Activated T-helper 1 cell treated with Interleukin-2 at 50 U/mL for 16 hours (primary cell): ENCODE measurements at regions not wholly inside any gene's neighbourhood (a gene's known extent, or its start where the extent isn't known, plus 50 kb on each side); places are given as distances from the start of the nearest gene placed in this dataset.
"Not testable (repeated sequence)": the region's sequence is repeated elsewhere in the genome, so short reads cannot be mapped to it uniquely, and the experiment has no call there.

Experiments used
- DNase-seq: peaks from one replicate; pipeline ENCODE4 v3.0.0-alpha.2; 2020; ENCODE audit warnings: low read depth

DNA sequence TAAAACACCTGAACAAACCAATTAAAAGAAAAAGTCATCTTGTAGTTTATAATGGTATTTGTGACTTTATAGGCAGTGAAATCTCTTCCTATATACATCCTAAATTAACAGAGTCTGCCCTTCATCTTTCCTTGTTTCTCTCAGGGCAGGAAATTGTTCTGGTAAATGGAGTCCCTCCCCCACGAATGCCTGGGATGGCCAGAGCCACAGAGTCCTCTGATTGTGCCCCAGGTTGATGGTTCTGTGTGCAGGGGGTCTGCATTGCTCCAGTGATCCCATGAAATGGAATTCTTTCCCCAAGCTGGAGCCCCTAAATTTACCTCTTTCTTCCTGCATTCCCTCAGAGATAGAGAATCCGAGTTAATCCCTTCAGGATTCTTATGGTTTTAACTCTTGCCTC, 155.5 kb downstream of the MTX2 start:
- DNase-seq: no peak

DNA sequence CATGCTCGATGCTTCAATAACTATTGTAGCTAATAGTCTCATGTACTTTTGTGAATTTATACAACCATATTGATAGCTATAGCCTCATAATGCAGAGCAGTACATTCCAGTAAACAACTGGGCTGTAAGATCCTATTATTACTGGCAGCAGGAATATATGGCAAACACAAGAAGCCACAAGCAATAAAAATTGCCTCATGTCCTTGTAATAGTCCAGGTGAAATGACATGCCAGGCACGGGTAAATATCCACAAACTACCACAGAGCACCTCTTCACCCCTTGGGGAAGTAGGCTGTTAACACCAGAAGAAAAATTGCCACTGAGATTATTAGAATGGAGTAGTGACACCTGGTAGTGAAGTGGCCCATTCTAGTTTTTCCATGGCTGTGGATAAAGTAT, 158.3 kb downstream of the MTX2 start:
- DNase-seq: no peak

DNA sequence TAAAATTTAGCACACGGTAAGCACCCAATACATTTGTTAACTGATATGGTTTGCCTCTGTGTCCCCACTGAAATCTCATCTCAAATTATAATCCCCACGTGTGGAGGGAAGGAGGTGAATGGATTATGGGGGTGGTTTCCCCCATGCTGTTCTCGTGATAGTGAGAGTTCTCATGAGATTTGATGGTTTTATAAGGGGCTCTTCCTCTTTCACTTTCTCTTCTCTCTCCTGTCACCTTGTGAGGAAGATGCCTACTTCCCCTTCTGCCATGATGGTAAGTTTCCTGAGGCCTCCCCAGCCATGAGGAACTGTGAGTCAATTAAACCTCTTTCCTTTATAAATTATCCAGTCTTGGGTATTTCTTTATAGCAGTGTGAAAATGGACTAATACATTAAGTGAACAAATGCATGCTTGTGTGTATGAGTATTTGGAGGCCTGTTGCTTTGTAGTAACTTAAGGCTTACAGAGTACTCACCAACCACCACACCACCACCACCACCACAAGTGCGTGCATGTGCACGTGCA, 159.8 kb downstream of the MTX2 start:
- DNase-seq: not testable (repeated sequence)

DNA sequence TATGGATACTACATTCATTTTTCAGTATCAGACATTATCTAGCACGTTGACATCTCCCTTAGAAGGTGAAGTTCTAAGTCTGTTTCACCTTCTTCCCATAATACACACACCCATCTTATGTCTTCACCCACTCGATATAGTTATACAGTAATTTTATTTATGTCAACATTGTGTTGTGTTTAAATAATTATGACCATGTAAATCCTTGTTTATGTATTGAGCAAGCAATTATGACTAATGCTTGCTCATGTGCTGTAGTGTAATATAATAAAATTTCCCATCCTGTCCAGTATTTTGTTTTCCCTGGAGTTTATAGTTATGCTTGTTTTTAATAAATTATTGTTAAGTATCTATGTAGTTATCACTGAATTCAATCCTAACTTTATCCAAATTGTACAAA, 163.2 kb downstream of the MTX2 start:
- DNase-seq: no peak

DNA sequence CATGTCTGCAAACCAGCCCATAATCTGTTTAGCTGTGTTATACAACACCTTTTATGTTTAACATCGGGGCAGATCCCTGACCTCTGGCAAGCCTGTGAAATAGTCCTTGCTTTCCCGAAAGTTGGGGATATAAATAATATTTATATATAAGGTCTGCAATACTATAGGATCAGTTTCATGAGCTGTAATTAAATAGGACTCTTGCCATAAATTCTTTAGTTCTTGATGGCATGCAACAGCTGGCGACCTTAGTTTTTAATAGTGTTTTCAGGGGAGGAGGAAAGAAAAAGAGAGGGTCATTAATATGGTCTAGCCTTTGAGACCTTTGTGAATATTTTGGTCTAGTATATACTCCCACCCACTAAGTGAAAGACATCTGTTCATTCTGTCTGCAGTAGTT, 166.5 kb downstream of the MTX2 start:
- DNase-seq: no peak

DNA sequence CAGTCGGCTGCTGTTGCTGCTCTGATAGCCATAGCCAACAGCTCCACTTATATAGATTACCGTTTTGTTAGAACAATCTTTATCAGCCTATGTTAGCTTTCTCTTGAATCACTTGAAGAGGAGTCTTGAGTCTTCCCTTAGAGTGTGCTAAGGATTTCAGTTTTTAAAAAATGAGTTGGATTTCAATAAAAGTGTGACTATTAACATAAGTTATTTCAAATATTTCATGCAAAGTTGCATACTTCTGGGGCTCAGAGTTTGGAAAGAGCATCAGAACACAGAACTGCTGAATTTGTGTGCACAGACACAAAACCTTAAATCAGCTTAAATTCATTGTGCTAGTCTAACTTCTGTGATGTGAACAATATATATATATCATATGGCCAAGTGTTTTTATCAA, 174.7 kb downstream of the MTX2 start:
- no peak for DNase-seq

DNA sequence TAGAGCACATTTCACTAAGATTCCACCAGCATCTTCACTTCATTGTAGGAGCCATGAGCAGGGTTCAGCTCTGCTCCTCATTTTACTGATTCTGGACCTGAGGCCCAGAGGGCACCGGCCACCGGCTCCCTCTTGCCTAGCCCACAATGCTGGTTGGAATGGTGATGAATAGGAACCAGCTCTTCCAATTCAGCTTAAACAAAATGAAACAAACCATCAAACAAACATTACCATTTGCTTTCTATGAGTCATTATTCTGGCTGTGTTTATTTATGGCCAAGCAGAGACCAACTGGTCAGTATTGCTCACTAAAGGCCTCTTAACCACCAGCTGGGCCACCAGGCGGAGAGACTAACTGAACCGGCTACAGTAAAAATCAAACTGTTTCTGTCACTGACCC, 176.7 kb downstream of the MTX2 start:
- DNase-seq: no peak

DNA sequence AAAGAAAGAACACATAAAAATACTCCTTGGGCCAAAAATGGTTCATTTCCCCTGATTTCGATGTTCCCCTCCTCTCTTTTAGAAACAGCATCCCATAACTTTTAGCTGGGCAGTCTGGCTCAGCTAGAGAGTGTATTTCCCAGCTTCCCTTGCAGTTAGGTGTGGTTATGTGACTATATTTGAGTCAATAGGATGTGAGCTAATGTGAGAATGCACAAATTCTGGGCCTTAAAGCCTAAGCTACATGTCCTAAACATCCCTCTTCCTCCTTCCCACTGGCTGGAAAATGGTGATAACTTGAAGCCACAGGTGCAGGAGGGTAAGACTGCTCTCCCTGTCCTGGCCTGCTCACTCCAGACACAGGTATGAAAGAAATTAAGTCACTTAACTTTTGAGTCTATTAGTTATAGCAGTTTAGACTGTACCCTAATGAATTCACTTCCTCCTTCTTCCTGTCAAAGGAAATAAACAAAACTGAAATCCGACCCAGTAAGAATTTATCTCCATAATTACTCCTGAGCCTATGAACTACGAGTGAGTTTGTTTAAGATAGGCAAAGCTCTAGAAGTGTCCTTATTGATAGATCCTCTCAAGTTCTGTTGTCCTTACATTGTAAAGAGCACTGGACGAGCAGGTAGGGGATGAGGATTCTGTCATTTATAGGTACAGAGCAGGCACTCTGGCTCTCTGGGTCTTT, 177.6 kb downstream of the MTX2 start:
- DNase-seq: no peak

DNA sequence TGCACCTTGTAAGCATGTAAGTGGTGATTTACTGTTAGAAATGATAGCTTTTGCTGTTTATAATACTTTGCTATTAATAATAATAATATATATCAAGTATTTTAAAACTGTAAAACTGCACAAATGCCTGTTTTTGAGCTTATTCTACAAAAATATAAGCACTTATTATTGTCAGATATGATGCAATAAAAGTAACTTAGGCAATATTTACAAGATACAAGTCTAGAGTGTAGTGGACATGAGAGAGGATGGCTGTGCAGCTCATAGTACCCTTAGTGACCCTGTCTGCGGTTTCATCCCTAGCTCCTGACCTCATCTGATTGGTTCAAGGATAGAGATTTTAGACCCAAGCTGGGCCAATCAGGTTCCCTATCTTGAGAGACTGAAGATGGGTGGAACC, 178.4 kb downstream of the MTX2 start:
- no peak for DNase-seq

DNA sequence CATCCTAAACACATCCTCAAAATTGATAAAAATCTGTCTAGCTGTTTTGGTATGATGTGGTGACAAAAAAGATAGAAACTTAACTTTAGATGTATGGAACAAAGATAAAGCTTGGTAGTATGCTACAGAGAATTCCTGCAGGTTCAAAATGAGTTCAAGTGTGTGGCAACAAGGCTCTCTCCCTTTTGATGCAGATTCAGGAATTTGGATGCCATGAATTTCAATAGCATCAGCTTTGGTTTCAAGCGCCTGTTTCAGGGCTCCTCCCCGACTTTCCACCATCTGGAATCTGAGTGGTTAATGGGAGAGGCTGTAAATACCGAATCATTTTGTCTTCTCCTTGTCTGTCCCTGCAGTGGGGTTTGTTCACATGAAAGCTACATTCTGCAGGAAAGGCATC, 180.6 kb downstream of the MTX2 start:
- no peak for DNase-seq

DNA sequence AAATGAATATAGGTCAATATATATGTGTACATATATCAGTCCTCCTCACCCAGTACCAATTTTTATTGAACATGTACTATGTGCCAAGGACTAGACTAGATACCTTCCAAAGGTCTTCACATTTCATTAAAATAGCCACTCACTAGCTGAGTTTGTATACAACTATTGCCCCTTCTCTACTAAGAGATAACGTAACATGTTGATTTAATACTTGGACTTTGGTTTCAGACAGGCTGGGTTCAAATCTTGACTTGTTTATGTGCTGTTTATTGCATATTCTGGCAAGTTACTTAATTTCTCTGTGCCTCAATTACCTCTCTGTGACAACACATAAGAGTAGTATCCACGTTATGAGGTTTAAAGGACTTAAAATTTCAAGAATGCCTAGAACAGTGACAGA, 184.5 kb downstream of the MTX2 start:
- DNase-seq: no peak

DNA sequence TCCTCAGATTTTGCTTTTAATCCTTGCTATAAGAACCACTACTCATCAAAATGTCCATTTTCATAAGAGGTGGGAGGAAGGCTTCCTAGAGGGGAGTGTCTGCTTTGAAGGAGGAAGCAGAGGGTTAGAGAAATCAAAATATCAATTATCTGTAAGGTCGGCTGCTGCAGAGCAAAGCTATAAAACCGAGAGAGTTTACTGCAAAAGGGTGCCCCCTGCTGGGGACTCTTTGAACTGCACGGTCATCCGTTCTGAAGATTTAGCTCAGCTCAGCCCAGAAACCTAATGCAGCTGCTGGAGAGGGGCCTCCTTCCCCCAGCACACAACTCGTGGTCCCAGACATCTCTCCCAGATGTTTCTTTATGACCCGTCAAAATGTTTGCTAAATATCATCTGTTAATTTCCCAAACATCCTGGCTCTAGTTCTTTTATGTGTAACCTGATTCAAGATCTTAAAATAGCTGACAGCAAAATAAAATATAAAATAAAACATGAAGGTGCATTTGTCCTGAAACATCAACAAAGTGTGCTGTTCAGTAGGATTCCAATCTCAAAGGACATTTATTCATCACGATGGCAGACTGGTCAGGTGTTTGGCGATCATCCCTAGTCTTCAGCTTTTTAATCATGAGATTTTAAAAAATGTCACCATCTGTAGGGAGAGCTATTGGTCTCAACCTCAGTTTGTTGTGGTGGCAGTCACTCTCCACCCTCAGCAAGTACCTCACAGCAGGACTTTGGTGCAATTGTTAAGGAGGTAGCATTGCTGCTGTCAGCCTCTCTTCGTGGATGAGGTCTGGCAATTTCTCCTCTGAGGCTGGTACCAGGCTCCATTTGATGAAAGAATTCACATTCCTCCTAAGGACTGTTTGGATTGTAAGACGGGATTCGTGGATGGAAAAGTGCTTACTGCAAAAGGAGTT, 185.9 kb downstream of the MTX2 start:
- peak; percentile 52 for DNase-seq

DNA sequence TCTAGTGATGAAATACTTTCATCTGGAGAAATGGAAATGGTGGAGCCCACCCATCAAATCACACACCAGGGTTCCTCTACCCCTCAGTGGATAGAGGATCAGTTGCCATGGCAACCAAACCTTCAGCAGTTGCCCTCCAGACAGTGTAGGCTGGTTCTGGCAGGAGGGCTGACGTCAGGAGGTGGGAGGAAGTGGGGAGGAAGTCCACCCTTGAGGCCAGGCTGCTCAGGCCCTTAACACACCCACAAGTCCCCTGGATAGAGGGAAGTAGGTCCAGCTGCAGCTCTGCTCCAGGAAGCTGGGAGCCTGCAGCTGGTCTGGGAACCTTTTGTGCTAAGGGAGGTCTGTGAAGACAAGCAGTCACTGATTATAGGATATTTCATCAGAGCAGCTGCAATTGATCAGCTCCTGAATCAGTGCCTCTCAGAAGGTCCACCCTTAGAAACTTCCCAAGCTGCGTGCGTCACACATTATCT, 186.6 kb downstream of the MTX2 start:
- no peak for DNase-seq

DNA sequence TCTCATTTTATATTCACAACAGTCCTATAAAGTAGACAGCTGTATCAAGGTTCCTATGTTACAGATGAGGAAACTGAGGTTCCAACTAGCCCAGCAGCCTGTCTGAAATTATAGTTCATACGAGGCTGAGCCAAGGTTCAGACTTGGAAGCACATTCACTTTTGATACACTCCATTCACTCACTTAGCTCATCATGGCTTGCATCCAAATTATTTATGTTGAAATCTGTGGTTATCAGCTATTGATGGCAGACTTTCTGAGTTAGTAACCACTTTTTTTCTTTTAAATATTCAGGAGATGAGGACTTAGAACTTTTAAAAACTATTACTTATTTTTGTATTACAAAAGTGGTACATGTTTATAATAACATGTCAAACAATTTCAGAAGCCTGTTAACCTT, 188.2 kb downstream of the MTX2 start:
- DNase-seq: no peak

DNA sequence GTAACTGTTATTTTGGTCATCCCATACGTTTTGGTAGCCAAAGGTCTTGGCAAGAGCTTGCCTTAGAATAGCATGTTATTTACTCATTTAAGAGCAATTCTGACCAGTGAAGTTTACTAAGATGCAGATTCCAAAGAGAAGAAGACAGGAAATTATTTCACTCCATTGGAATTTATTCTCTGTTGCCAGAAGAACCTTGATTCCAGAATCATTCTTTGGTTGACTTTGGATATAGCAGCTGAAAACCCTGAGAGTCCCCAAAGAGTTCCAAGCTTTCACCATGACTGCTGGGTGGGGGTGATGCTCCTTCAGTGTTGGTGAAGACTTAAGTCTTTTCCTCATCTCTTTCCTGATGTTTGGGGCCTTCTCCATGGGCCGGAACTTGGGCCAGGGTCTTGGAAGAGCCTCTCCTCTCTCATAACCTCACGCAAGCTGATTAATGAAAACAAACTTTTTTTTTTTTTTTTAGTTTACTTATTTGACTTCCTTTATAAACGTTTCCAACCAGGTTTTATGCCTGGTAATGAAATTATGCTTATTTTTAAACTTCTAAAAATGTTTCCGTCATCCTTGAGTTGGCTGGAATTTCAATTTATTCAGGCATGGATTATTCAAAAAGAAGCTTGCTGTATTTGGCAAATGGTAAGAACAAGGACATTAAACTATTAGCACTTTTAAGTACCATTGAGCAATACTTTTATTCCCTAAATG, 192.0 kb downstream of the MTX2 start:
- no peak for DNase-seq

DNA sequence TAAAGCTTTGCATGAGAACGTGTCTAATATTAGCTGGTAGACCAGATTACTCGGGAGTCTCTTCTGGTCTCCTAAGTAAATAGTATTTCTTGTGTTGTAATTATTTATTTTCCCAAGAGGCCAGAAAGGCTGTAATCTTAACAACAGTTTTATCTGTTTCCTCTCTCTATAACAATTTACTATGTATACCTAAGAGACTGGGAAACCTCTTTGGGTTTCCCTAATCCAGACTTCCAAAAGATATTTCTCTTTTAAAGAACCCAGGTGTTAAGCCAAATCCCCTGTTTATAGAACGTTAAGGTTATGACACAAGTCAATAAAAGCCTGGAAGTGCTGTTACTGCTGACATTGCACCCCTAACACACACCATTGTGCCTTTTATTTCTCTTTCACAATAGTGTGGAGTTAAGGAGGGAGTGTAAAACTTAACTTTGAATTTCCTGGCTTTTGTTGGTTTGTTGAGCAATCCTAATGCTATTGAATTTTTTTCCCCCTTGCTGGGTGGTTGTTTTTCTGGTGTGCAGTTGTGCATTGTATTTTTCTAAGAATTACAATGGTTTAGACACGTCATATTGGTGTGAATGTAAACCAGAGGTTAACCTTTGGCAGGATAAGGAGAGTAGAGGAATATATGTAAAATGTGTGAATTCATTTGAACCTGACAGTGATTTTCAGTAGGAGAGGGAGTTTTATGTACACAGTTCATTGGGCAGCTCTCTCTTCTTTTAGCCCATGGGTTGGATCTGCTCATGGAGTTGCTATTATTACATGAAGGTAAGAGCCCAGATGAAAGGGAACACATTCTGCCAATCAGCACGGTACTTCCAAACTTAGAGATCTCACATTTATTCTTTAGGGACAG, 192.8 kb downstream of the MTX2 start:
- DNase-seq: no peak

DNA sequence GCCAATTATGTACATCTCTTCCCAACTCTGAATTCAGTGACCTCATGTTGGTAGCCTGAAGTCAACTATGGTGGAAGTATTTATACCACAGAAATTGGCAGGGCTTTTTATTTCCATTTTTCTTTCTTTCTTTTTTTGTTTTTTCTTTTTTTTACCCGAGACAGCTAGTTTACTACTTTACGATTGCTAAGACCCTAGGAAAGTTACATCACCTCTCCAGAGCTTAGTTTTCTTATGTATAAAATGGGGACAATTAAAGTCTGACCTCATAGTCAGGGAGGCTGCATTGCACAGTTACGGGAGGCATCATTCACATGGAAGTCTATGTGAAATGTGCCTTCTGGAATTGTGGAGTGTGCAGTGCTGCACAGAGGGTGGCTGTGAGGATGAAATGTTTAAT, 194.3 kb downstream of the MTX2 start:
- DNase-seq: no peak

DNA sequence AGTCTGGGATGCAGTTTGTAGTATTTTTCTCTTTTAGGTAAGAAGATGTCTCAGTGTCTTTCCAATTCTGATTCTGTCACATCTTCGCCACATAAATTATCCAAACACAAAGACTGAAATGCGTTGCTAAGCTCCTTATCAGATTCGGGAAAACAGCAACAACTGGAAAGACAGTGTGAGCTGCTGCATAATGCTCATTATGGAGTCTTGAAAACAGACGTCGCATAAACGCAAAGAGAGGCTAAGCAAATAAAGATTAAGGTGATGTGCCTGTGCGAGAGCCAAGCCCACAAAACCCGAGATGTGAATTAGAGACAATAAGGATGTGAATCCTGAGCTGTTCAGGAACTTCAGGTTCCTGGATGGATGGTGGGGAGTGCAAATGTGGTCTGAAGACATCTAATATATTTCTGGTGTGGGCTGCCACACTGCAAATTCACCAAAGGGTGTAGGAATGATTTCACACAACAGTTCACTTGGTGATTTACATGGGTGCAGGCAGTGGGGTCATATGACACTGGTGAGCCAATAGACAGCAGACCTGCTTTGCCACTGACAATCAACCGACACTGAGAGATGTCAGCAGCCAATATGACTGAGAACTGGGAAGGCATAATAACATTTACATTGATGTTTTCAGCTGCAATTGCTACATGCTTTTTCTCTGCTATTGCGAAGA, 195.8 kb downstream of the MTX2 start:
- DNase-seq: no peak

DNA sequence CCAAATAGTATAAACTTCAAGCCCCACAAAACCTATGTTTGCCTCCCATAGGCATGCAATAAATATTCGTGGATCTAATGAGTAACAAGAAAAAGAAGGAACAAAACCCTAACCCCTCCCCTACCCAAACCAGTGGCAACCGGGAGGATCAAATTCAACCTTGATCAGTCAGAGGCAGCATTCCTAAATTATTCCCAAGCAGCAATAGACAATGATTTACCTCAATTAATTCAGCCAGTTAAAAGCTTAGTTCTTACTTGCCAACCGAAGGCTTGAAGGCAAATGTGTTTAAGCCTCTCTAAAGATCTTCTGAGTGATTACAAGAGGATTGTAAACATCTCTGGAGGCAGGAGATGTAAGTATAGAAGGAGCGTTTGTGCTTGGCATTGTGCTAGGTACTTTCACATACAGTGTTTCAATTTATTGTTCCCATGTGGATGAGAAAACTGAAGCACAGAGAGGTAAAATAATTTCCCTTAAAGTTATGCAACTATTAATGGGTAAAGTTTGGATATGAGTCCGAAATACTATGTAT, 197.7 kb downstream of the MTX2 start:
- DNase-seq: no peak

DNA sequence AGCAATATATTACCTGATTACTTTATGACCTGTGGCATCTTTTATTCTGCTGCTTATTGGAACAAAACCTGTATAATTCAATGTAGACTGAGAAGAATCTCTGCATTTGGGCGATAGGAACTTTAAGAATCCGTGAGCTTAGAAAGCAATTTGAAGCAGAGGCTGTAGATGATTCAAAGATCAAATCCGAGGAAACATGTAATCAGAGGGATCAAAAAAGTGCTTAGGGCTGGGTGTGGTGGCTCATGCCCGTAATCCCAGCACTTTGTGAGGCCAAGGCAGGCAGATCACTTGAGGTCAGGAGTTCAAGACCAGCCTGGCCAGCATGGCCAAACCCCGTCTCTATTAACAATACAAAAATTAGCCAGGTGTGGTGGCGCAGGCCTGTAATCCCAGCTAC, 198.4 kb downstream of the MTX2 start:
- no peak for DNase-seq
